Stomach (tissue), 4 donors: ENCODE measurements at regions not wholly inside any gene's neighbourhood (a gene's known extent, or its start where the extent isn't known, plus 50 kb on each side); places are given as distances from the start of the nearest gene placed in this dataset.

Experiments used
- POLR2A ChIP-seq, 4 donors: fragments of 450-650 bp; IDR thresholded peaks; one replicate each; pipeline ENCODE4 v1.6.1; 2016; ENCODE audit warnings: antibody characterized with exemption in 4 of 4, control low read depth in 2 of 4, mild to moderate bottlenecking in 1 of 4, moderate library complexity in 1 of 4
- POLR2AphosphoS5 ChIP-seq, 3 donors: sonication (generic); formaldehyde crosslinking; IDR thresholded peaks; one replicate each; pipeline ENCODE4 v1.6.1; 2016; ENCODE audit warnings: antibody characterized with exemption in 3 of 3
- TF ChIP-seq, protein P1 (sequence below), 7 experiments: fragments of 450-650 bp in 4 of 7; fragments of 200-600 bp in 3 of 7; sonication (generic) in 3 of 7; IDR thresholded peaks; one replicate each; pipeline ENCODE4 v1.5.1; 2016 to 2019; ENCODE audit warnings: antibody characterized with exemption in 7 of 7, control low read depth in 2 of 7, mild to moderate bottlenecking in 1 of 7

DNA sequence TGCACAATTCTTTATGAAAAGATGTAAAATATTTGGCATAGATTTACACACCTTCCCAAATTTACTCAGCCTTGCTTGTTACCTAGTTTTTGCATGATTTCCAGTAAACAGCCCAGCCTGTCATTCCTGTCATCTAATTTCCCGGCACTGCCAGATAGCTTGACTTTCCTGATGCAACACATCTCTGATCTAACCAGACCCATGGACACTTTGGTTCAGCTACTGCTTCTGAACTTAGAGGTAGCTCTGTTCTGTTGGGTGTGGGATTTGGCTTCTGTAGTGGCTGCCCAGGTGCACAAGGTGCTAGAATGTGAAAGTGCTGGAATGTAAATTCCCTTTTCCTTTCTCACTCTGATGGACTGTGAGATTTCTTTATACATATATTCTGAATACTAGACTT, 1033.5 kb downstream of the SLITRK1 start:
- TF ChIP-seq, protein P1, sequence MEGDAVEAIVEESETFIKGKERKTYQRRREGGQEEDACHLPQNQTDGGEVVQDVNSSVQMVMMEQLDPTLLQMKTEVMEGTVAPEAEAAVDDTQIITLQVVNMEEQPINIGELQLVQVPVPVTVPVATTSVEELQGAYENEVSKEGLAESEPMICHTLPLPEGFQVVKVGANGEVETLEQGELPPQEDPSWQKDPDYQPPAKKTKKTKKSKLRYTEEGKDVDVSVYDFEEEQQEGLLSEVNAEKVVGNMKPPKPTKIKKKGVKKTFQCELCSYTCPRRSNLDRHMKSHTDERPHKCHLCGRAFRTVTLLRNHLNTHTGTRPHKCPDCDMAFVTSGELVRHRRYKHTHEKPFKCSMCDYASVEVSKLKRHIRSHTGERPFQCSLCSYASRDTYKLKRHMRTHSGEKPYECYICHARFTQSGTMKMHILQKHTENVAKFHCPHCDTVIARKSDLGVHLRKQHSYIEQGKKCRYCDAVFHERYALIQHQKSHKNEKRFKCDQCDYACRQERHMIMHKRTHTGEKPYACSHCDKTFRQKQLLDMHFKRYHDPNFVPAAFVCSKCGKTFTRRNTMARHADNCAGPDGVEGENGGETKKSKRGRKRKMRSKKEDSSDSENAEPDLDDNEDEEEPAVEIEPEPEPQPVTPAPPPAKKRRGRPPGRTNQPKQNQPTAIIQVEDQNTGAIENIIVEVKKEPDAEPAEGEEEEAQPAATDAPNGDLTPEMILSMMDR (IDR thresholded peaks at IDR 0.05) = no peak
- no peak for TF ChIP-seq POLR2AphosphoS5 (IDR thresholded peaks at IDR 0.05)
- no peak for TF ChIP-seq POLR2A (IDR thresholded peaks at IDR 0.05)
